ENCODE measurements at regions not wholly inside any gene's neighbourhood (a gene's known extent, or its start where the extent isn't known, plus 50 kb on each side); places are given as distances from the start of the nearest gene placed in this dataset.

DNA sequence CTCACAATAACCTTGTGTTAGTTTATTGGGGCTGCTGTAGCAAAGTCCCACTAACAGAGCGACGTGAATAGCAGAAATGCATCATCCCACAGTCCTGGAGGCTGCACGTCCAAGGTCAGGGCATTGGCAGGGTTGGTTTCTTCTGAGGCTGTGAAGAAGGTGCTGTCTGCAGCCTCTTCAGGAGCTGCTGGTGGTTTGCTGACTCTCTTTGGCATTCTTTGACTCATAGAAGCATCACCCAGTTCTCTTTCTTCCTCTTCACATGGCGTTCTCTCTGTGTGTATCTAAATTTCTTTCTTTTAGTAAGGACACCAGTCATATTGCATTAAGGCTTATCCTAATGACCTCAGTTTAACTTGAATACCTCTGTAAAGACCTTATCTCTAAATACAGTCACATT is 428.4 kb upstream of the KLF6 start:
- DNase-seq (ENCODE audit: extremely low read depth, low read depth) = no peak
- TF ChIP-seq, protein P1, sequence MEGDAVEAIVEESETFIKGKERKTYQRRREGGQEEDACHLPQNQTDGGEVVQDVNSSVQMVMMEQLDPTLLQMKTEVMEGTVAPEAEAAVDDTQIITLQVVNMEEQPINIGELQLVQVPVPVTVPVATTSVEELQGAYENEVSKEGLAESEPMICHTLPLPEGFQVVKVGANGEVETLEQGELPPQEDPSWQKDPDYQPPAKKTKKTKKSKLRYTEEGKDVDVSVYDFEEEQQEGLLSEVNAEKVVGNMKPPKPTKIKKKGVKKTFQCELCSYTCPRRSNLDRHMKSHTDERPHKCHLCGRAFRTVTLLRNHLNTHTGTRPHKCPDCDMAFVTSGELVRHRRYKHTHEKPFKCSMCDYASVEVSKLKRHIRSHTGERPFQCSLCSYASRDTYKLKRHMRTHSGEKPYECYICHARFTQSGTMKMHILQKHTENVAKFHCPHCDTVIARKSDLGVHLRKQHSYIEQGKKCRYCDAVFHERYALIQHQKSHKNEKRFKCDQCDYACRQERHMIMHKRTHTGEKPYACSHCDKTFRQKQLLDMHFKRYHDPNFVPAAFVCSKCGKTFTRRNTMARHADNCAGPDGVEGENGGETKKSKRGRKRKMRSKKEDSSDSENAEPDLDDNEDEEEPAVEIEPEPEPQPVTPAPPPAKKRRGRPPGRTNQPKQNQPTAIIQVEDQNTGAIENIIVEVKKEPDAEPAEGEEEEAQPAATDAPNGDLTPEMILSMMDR (IDR thresholded peaks at IDR 0.05; ENCODE audit: low read depth, low read length, missing control alignments) = no peak
- H3K4me3 ChIP-seq (replicated peaks; ENCODE audit: low read depth, low read length) = no peak overlapping the region

- TF ChIP-seq, protein P1 (IDR thresholded peaks at IDR 0.05; ENCODE audit: low read depth, low read length, missing control alignments) = no peak
- no peak overlapping the region for H3K4me3 ChIP-seq (replicated peaks; ENCODE audit: low read depth, low read length)
- no peak for DNase-seq (ENCODE audit: extremely low read depth, low read depth)
These were observed 427.2 kb upstream of the KLF6 start for GRCh38 chr10:4212111-4212630.

DNA sequence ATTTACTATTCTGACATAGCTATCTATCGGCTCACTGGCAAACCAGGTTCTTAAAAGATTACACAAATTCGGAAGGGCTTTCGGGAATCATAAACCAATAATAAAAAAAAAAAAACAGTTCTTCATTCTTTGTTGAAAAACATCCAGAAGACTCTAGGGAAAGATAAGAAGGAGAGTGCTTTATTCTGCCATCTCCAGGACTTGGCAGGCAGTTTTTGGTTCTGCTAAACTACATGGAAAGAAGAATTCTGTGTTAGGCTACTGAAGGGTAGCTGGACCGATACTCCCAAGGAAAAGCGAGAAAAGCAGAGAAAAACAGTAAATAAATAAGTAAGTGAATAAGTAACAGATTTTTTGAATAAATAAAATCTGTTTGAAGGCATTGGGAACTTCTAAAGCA is 423.5 kb upstream of the KLF6 start:
- DNase-seq (ENCODE audit: extremely low read depth, low read depth) = no peak
- TF ChIP-seq, protein P1 (IDR thresholded peaks at IDR 0.05; ENCODE audit: low read depth, low read length, missing control alignments) = no peak
- H3K4me3 ChIP-seq (replicated peaks; ENCODE audit: low read depth, low read length) = no peak overlapping the region

- H3K4me3 ChIP-seq (replicated peaks; ENCODE audit: low read depth, low read length) = no peak overlapping the region
- TF ChIP-seq, protein P1 (IDR thresholded peaks at IDR 0.05; ENCODE audit: low read depth, low read length, missing control alignments) = no peak
- DNase-seq (ENCODE audit: extremely low read depth, low read depth) = no peak
These were observed 420.1 kb upstream of the KLF6 start for GRCh38 chr10:4205113-4205512.

GRCh38 chr10:4202938-4203337 is 417.9 kb upstream of the KLF6 start:
- DNase-seq (ENCODE audit: extremely low read depth, low read depth) = no peak

DNA sequence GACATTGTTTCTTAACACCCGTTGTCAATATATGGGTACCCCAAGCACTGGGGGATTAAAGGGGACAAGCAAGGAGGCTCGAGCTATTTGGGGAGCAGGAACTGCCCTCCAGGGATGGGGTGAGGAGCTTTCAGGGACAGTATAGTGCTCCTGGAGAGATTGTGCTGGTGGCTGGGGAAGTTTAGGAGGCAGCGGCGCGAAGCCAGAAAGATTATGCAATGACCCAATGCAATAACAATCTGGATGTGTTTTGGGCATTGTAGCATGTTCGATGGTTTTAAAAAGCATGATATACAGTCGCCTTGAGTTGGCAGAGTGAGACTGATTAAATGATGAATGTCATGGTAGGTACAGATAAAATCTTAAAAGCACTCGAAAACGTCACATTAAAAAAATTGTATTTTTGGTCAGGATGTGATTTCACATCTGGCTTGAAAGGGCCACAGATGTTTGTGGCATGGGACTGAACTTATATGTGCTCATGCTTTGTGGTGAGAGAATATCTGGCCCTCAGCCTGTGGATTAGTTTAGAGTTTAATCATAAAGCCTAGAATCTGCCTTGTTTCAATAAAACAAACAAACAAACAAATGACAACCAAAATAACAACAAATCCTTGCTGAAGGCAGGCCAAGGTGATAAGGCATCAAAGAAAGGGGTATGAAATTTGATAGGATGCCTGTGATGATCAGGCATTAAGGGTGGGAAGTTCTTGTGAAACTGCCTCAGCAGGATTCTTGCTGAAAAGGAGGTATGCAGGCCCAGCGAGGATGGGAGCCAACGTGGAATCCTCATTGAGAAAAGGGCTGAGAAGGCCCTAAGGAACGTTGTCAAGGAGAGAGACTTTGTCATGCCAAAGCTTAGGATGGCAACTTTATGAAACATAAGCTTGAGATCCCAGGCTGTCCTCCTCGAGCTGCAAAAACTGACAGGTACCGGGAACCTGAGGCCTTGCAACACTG is 417.1 kb upstream of the KLF6 start:
- no peak overlapping the region for H3K4me3 ChIP-seq (replicated peaks; ENCODE audit: low read depth, low read length)
- DNase-seq (ENCODE audit: extremely low read depth, low read depth) = peak; percentile 65
- TF ChIP-seq, protein P1 (IDR thresholded peaks at IDR 0.05; ENCODE audit: low read depth, low read length, missing control alignments) = no peak

More at GRCh38 chr10:4202938-4203337, 417.9 kb upstream of the KLF6 start:
- TF ChIP-seq, protein P1 (IDR thresholded peaks at IDR 0.05; ENCODE audit: low read depth, low read length, missing control alignments) = no peak
- no peak overlapping the region for H3K4me3 ChIP-seq (replicated peaks; ENCODE audit: low read depth, low read length)
